ENCODE measurements at regions not wholly inside any gene's neighbourhood (a gene's known extent, or its start where the extent isn't known, plus 50 kb on each side); places are given as distances from the start of the nearest gene placed in this dataset.
"Not testable (repeated sequence)": the region's sequence is repeated elsewhere in the genome, so short reads cannot be mapped to it uniquely, and the experiment has no call there.

DNA sequence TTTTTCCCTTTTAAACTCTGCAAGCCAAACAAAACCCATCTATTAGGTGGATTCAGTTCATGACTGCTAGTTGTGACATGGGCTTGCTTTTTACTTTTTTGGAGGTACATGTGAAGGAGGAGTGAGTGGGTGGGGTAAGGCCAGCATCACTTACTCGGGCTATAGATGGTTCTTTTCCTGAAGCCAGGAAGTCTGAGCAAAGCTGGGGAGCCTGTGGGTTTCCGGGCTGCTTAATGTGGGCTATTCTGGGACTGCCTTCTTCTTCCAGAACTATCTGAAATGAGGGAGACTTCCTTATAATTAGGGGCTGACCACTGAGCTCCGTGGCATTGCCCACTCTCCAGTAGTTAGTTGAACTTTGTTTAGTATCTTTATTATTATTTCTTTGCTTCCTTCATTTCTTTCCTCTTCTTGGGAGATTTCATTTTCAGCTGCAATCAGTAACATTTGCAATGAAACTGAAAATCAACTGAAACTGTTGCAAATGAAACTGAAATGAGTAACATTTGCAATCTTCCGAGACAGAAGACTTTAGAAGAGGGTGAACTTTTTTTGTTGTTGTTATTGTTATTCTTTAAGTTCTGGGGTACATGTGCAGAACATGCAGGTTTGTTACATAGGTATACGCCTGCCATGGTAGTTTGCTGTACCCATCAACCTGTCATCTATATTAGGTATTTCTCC is 204.9 kb downstream of the LRRC70 start:
- no peak for DNase-seq (ENCODE audit: low read depth in 2 of 3, low spot score in 1 of 3)

DNA sequence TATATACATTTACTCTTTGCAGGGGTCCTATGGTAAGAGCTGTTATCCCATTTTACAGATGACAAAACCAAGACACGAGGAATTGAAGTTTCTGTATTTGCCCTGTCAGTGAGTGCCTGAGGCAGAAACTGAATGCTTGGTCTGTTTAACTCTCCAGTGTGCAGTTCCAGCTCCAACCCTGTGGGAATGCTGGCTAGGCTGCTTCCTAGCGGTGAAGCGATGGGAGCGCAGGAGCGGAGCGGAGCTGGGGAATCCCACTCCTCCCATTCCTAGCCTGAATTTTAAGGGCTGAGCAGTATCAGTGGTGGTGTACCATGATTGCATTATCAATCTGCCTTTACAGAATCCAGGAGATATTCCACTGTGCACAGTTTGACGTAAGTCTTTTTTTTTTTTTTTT is 202.3 kb downstream of the LRRC70 start:
- DNase-seq (ENCODE audit: low read depth in 2 of 3, low spot score in 1 of 3), result no peak

DNA sequence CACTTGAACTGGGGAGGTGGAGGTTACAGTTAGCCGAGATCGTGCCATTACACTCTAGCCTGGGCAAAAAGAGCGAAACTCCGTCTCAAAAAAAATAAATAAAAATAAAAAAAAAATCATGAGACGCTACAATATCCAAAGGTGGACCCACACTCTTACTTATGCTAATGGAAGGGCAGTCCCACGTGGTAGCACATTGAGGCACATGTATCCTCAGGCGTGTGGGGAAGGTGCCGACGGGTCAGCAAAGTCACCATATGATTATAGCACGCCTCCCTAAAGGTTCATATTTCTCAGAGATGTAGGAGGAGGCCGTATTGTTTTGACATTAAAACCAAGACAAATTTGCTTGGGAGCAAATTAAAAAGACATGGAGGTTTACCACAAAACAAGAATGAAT is 201.6 kb downstream of the LRRC70 start:
- no peak for DNase-seq (ENCODE audit: low read depth in 2 of 3, low spot score in 1 of 3)

DNA sequence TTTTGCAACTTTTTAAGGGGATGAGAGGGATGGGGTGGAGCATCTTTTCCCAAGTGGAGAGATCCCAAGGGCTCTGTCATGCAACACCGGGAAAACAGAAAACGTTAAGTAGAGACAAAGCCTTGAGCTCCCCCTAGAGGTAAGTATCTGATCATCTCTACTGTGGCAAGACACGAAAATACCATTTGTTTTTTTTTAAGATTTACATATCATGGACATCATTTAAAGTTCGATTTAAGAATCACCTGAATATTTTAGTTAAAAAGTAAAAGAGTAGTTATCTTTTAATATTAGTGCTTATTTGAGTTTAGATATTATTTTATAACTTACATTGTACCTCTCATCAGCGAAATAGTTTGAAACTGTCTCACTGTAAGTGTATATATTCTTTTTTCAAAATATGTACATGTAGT is 200.4 kb downstream of the LRRC70 start:
- peak in 1 of 3 donors; percentile 5 for DNase-seq (ENCODE audit: low read depth in 2 of 3, low spot score in 1 of 3)

DNA sequence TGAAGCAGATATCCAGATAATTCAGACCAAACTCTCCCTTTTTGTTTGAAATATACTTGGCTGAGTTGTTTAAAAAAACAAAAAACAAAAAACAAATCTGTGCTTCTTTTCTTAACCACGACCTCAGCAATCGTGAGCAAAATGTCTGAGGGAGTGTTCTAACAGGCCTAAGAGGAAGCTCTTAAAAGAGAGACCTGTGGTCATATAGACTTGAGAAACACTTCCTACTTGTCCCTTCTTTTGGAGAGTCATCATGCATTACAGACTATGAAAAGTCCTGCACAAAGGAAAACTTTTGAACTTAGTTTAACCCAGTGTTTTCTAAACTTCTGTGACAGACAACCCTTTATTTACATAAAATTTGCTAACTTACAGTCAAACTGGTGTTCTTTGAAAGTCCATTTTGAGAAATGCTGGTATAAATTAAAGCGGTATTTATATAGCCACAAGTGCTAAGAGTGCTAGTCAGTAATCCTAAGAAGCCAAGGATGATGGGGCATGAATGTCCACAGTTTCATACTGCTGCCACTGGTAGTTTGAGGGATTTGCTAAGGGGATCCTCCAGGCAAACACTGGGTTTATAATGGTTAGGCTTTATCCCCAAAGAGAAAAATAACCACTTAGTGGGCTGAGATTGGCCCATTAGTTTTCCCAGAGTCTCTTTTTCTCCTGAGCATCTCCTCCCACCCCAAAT is 199.8 kb downstream of the LRRC70 start:
- no peak for DNase-seq (ENCODE audit: low read depth in 2 of 3, low spot score in 1 of 3)

DNA sequence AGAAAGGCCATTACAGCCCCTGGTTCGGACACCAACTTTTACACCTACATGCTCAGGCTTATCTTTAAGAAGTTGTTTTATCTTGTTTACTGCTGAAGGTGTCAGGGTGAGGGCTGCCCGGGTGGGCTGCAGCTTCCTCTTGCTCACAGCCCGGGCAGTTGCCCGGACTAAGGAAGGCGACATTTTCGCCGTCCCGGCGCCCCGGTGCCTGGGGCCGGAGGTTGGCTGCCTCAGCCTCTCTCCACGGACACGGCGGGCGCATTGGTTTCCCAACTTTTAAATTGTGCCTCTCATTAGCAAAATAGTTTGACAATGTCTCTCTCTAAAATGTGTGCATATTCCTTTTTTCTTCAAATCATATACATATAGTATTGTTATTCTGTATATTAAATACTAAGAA is 198.5 kb downstream of the LRRC70 start:
- not testable (repeated sequence) for DNase-seq (ENCODE audit: low read depth in 2 of 3, low spot score in 1 of 3)

DNA sequence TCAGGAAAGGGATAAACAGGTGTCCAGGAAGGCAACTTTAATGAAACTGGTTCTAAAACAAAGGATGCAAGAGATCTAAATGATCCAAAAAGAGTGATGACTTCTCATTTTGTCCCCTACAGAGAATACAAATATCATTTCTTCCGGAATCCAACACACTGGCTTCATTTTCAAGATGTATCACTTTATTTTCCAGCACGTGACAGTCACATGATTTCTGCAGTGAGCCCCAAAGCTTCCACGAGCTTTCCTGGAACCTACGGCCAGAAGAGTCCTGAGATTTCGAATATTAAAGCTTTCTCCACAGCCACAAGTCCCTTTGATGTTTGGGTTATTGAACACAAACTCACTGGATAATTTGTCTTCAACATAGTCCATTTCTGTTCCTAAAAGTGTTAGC is 198.0 kb downstream of the LRRC70 start:
- DNase-seq (ENCODE audit: low read depth in 2 of 3, low spot score in 1 of 3), result not testable (repeated sequence)

DNA sequence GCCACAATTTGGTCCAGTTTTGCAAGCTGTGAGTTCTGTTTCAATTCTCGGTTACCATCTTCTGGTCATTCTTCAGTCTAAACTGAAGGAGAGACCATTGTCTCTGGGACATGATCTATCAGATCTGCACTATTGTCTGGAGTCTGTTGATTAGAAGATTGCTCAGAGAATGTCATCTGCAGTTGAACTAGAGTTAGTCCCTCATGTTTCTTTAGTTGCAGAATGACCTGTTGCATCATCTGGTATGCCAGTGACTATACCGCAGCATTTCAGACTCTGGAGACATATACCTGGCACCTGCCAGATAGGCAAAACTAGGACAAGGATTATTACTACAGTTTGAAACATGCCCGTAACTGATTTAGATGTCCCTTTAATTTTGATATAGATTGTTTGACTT is 194.8 kb downstream of the LRRC70 start:
- DNase-seq (ENCODE audit: low read depth in 2 of 3, low spot score in 1 of 3), result no peak

DNA sequence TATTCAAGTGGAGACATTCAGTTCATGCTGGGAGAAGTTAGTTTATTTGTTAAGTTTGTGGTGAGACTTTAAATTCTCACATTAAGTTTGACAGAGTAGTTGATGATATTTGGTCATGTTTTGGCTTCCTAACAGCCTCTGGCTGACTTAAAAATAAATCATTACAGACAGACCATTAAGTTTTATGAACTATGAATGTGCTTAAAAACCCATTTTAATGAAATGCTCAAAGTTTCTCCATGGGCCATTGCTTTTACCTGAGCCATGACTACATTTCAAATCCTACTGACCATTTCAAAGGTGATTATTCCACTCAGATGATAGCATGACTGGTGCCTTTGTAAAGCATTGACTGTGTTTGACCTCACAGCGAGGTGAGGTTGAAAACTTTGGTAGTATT is 192.7 kb downstream of the LRRC70 start:
- DNase-seq (ENCODE audit: low read depth in 2 of 3, low spot score in 1 of 3), result no peak

DNA sequence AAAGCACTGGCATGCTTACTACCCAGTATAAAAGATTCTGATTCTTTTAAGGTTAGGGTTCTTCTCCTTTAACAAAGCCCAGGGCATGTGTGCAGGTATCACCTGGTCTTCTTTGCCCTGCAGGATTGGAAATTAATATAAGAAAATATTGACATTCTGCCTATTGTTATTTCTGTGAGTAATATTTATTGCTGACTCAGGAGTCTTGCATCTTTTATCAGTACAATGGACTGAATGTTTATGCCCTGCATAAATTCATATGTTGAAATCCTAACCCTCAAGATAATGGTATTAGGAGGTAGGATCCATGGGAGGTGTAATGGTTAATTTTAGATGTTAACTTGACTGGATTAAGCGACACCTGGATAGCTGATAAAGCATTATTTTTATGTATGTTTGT is 189.0 kb downstream of the LRRC70 start:
- no peak for DNase-seq (ENCODE audit: low read depth in 2 of 3, low spot score in 1 of 3)

DNA sequence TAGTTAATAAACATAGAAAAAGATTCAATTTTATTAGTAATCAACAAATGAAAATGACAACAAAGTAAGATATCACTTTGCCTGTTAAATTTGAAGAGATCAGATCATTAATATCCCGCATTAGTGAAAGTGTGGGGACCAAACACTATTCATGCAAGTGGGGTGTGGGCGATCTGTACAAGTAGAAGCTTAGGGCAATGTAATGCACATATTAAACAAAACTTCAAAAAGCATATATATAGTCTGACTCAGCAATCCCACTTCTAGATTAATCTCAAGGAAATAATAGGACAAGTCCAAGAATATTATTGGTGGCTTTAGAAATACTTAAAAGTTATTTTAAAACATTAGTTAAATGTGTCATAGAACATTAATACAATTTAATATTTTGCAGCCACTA is 188.5 kb downstream of the LRRC70 start:
- no peak for DNase-seq (ENCODE audit: low read depth in 2 of 3, low spot score in 1 of 3)

DNA sequence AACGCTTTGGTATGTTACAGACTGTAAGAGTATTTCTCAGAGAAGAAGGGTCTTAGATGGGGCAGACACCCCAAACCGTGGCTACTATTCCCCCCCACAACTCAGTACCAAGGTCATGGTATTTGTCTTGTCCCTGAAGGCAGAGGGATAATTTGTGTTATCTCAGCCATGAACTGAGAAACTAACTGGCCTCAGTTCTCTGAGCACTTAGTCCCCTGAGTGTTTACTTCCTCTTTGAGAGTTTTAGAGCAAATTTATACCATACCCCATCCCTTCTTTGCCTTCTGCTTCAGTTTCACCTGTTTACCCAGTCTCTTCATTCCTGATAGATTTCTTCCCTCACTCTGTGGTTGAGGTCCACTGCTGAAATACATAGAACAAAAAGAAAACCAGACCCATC is 183.9 kb downstream of the LRRC70 start:
- DNase-seq (ENCODE audit: low read depth in 2 of 3, low spot score in 1 of 3), result no peak

DNA sequence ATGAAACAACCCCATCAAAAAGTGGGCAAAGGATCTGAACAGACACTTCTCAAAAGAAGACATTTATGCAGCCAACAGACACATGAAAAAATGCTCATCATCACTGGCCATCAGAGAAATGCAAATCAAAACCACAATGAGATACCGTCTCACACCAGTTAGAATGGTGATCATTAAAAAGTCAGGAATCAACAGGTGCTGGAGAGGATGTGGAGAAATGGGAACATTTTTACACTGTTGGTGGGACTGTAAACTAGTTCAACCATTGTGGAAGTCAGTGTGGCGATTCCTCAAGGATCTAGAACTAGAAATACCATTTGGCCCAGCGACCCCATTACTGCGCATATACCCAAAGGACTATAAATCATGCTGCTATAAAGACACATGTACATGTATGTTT is 179.1 kb downstream of the LRRC70 start:
- not testable (repeated sequence) for DNase-seq (ENCODE audit: low read depth in 2 of 3, low spot score in 1 of 3)

DNA sequence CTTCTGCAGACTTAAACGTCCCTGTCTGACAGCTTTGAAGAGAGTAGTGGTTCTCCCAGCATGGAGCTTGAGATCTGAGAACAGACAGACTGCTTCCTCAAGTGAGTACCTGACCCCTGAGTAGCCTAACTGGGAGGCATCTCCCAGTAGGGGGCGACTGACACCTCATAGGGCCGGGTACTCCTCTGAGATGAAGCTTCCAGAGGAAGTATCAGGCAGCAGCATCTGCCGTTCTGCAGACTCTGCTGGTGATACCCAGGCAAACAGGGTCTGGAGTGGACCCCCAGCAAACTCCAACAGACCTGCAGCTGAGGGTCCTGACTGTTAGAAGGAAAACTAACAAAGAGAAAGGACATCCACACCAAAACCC is 174.4 kb downstream of the LRRC70 start:
- not testable (repeated sequence) for DNase-seq (ENCODE audit: low read depth in 2 of 3, low spot score in 1 of 3)

DNA sequence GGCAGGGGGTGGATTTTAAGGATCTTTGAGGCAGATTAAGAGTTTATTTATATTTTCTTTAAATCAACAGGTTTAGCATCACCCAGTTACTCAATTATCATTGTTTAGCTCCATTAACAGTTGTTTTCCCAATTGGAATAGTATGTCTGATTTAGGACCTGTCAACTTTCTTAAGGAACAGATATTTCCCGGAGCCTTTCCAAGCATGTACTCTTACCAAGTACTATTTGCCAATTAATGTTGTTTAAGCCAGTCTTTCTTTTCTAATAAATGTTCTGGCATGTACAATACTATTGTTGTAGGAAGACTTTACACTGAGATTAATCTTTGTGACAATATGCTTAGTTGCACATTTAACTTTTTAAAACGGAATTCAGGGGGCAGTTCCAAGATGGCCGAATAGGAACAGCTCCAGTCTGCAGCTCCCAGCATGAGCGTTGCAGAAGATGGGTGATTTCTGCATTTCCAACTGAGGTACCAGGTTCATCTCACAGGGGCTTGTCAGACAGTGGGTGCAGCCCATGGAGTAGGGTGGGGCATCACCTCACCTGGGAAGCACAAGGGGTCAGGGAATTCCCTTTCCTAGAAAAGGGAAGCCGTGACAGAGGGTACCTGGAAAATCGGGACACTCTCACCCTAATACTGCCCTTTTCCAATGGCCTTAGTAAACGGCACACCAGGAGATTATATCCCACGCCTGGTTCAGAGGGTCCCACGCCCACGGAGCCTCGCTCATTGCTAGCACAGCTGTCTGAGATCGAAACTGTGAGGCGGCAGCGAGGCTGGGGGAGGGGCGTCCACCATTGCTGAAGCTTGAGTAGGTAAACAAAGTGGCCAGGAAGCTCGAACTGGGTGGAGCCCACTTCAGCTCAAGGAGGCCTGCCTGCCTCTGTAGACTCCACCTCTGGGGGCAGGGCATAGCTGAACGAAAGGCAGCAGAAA is 173.7 kb downstream of the LRRC70 start:
- DNase-seq (ENCODE audit: low read depth in 2 of 3, low spot score in 1 of 3), result not testable (repeated sequence)

DNA sequence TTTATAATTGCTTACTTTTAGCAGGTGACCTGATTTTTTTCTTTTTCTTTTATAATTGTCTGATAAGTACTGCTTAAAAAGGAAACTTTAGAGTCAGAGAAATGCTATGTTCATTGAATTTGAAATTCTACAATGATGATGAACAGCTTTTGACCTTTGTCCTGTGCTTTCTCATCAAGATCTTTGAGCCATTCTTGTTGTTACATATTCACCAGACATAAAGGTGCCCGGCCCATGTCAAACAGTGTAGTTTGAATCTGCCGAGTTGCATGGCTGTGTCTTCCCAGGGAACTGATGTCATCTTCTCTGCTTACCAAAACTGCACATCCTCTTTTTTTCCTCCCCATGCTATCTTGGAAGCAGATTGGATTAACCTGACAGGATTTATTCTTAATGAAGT is 163.6 kb downstream of the LRRC70 start:
- DNase-seq (ENCODE audit: low read depth in 2 of 3, low spot score in 1 of 3), result no peak

DNA sequence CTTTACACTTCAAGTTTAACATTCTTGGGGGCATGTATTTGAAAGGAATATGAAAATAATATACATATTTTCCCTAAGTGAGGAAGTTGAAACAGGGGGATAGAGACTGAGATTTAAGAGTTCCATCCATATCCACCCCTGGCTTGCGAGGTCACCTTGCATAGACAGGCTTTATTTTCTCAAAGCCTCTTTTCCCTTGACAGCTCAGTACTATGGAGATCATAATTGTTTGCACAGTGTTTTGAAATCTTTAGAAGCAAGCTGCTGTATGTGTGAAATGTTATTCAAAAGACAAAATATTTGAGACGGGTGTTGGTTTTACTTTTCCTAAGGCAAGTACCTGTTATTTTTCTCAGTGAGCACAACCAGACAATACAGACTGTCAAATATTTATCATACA is 163.1 kb downstream of the LRRC70 start:
- DNase-seq (ENCODE audit: low read depth in 2 of 3, low spot score in 1 of 3), result no peak

DNA sequence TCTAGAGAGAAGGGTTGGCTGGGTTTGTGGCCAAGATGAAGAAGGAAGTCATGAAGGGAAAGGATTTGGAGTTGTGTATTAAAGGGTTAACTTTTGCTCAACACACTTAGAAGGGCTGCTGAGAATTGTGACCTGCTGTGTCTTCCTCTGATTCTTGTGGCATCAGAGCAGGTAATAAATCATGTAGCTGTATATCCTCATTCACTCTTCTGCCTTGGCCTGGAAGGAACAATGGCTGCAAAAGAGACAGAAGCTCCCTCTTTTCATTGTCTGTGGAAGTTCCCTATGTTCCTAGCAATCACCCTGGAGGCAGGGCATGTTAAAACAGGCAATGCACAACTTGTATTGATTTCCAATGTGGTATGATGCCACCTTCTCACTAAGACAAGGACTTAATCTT is 159.1 kb downstream of the LRRC70 start:
- no peak for DNase-seq (ENCODE audit: low read depth in 2 of 3, low spot score in 1 of 3)

DNA sequence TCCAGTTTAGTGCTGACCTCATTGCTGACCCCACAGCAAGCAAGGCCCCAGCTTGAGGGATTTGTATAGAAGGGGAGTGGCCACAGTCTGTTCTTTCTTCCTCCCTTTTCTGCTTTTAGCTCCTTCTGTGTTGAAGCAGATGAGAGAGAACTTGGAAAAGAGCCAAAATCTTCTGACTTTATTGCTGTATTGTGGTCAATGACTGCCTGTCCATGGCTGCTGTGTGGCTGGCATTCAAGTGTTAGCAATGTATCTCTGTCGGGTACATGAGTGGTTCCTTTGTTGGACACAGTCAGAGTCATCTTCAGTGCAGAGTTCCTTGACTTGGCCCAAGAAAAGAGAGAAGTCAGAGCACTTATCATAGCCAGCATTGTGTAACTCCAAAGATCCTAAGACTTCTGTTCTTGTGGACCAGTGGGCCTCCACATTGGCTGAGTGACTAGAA is 154.1 kb downstream of the LRRC70 start:
- DNase-seq (ENCODE audit: low read depth in 2 of 3, low spot score in 1 of 3), result no peak

DNA sequence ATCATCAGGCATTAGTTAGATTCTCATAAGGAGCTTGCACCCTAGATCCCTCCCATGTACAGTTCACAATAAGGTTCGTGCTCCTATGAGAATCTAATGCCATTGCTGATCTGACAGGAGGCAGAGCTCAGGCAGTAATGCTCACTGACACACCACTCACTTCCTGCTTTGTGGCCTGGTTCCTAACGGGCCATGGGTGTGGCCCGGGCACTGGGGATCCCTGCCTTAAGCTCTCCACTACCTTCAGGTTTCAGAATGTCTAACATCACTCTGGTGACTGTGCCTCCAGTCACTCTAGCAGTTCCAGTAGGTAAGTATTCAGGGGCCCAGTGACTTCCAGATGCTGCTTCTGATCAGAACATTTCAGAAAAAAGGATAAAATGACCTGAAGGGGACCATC is 152.4 kb downstream of the LRRC70 start:
- peak in 1 of 3 donors; percentile 3 for DNase-seq (ENCODE audit: low read depth in 2 of 3, low spot score in 1 of 3)

DNA sequence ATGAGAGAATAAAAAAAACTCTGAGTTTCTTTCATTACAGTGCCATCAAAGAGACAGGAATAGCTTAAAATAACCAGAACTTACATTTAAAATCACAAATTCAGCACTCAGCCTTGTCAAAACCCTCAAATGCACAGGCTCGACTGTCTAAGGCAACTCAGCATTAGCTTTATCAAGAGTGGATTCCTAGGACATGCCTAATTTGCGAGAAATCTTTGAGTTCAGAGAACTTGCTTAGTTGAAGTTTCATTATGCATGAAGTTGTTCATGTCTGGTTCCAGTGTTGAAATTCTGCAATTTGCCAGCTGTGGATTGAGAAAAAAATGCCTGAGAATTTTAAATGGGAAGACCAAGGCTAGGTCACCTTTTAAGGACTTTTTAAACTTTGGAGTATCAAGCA is 151.1 kb downstream of the LRRC70 start:
- DNase-seq (ENCODE audit: low read depth in 2 of 3, low spot score in 1 of 3), result no peak

DNA sequence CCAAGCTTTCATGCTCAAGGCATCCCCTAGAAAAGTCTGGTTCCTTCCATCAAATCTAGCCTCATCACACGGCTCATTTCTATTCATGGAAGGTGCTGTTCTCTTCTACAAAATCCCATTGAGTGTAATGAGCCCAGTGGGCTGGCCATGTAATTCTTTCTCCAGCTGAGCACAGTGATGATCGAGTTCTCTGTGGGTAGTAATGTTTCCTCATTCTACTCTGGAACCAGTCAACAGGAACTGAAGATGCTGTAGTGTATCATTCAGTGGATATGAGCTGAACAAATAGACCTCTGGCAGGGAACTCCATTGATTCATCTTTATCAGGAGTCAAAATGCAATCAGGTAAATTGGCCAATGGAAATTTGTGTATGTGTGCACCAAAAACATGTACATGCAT is 149.2 kb downstream of the LRRC70 start:
- DNase-seq (ENCODE audit: low read depth in 2 of 3, low spot score in 1 of 3), result no peak

Data from stimulated activated CD4-positive, alpha-beta T cell treated with anti-CD3 and anti-CD28 coated beads, Interleukin-12 subunit alpha, Interleukin-12 subunit beta, amount 100 ng/mL, for 48 hours (primary cell).